Lung (tissue), 11 donors: ENCODE measurements at regions not wholly inside any gene's neighbourhood (a gene's known extent, or its start where the extent isn't known, plus 50 kb on each side); places are given as distances from the start of the nearest gene placed in this dataset.

ENCODE experiments used
- ATAC-seq: fragments of 200-7000 bp; cut with Tn5 transposase; one replicate; pipeline ENCODE4 v1.9.1; 2020; ENCODE audit warnings: moderate number of reproducible peaks; ENCODE audit not compliant: insufficient read depth, low FRiP score
- DNase-seq, 3 donors: peaks; one replicate each; pipeline ENCODE4 v3.0.0-alpha.2; 2013 to 2017
- H3K27ac ChIP-seq, 2 donors: one replicate each; pipeline ENCODE4 v1.5.1; 2013; ENCODE audit warnings: mild to moderate bottlenecking in 2 of 2, moderate library complexity in 2 of 2, control low read depth in 1 of 2, inconsistent platforms in 1 of 2, low read depth in 1 of 2, low read length in 1 of 2
- H3K27me3 ChIP-seq, 3 donors: one replicate each; pipeline ENCODE4 v1.5.1; 2013; ENCODE audit warnings: low read length in 2 of 3; ENCODE audit not compliant: control insufficient read depth in 3 of 3, insufficient read depth in 3 of 3
- H3K36me3 ChIP-seq, 4 donors: one replicate each; pipeline ENCODE4 v1.5.1; 2013; ENCODE audit warnings: low read length in 4 of 4, mild to moderate bottlenecking in 1 of 4, moderate library complexity in 1 of 4; ENCODE audit not compliant: control insufficient read depth in 4 of 4, insufficient read depth in 4 of 4
- H3K4me1 ChIP-seq, 5 donors: one replicate each; pipeline ENCODE4 v1.5.1; 2013; ENCODE audit warnings: low read length in 5 of 5, mild to moderate bottlenecking in 2 of 5, moderate library complexity in 1 of 5; ENCODE audit not compliant: control insufficient read depth in 5 of 5, insufficient read depth in 5 of 5
- H3K4me3 ChIP-seq: one replicate; pipeline ENCODE4 v1.5.1; 2013; ENCODE audit warnings: mild to moderate bottlenecking, control low read depth, moderate library complexity
- H3K9ac ChIP-seq, 2 donors: one replicate each; pipeline ENCODE4 v1.5.1; 2013; ENCODE audit warnings: low read length in 2 of 2, control low read depth in 1 of 2; ENCODE audit not compliant: insufficient read depth in 1 of 2
- H3K9me3 ChIP-seq, 4 donors: one replicate each; pipeline ENCODE4 v1.5.1; 2013; ENCODE audit warnings: low read length in 3 of 4, mild to moderate bottlenecking in 1 of 4, moderate library complexity in 1 of 4; ENCODE audit not compliant: control insufficient read depth in 4 of 4, insufficient read depth in 3 of 4
- CTCF ChIP-seq: IDR thresholded peaks from 2 replicates; pipeline ENCODE4 v1.5.1; 2012; ENCODE audit warnings: mild to moderate bottlenecking; ENCODE audit errors: control extremely low read depth, extremely low read depth
- WGBS, 2 donors: extraction: QIAGEN DNeasy Blood & Tissue Kit; methylation state at CpG; one replicate each; pipeline ENCODE4 v1.1.7; 2013; 5-methylcytosine and 5-hydroxymethylcytosine counted together
- donor health status: control.
- donor health status: control.
- donor health status: Bipolar disorder and iron deficiency.
- donor health status: healthy.
- donor health status: DM: yes; HTN: yes; CAD: no.

- H3K27ac ChIP-seq, result no peak overlapping the region
- H3K4me3 ChIP-seq, result no peak overlapping the region
- WGBS, 2 donors, result 54 to 59% methylated on average over 8 of the region's 8 CpGs
- DNase-seq, result no peak
- H3K9ac ChIP-seq, result no peak overlapping the region
- no peaks in the 10 kb centered on the region for H3K4me1 ChIP-seq
- no peak for ATAC-seq
- TF ChIP-seq CTCF, result no peak
- peaks cover 0 to 10% (median 0%) of the 10 kb centered on the region in 3 donors for H3K27me3 ChIP-seq
- H3K9me3 ChIP-seq, result peaks cover 0 to 4% (median 0%) of the 10 kb centered on the region in 4 donors
- H3K36me3 ChIP-seq, result no peaks in the 10 kb centered on the region
Measured at GRCh38 chr10:120005207-120006201, 113.0 kb downstream of the SEC23IP start.

- peaks cover 0 to 14% (median 0%) of the 10 kb centered on the region in 3 donors for H3K27me3 ChIP-seq
- TF ChIP-seq CTCF, result no peak
- H3K4me1 ChIP-seq, result peaks cover 0 to 4% (median 0%) of the 10 kb centered on the region in 5 donors
- DNase-seq, result no peak
- H3K4me3 ChIP-seq, result no peak overlapping the region
- H3K36me3 ChIP-seq, result no peaks in the 10 kb centered on the region
- 75 to 88% methylated on average over 2 of the region's 2 CpGs for WGBS, 2 donors
- no peak overlapping the region for H3K9ac ChIP-seq
- H3K9me3 ChIP-seq, result peaks cover 0 to 5% (median 0%) of the 10 kb centered on the region in 4 donors
- ATAC-seq, result no peak
- H3K27ac ChIP-seq, result no peak overlapping the region
Measured at GRCh38 chr10:120007261-120007660, 114.7 kb downstream of the SEC23IP start.

GRCh38 chr10:120011359-120012130 lies 119.0 kb downstream of the SEC23IP start:
- peak in 2 of 3 donors; percentile 0 to 9 for DNase-seq
- WGBS, 2 donors, result 33 to 47% methylated on average over 43 of the region's 43 CpGs
- Histone ChIP-seq H3K9me3 (peaks cover 0 to 4% (median 0%) of the 10 kb centered on the region in 4 donors), H3K36me3 (no peaks in the 10 kb centered on the region), H3K4me1 (peaks cover 0 to 4% (median 0%) of the 10 kb centered on the region in 5 donors), H3K27ac (no peak overlapping the region), H3K4me3 (no peak overlapping the region), H3K27me3 (peaks cover 0 to 16% (median 0%) of the 10 kb centered on the region in 3 donors), H3K9ac (no peak overlapping the region)
- no peak for ATAC-seq
- no peak for TF ChIP-seq CTCF
